ENCODE measurements at regions not wholly inside any gene's neighbourhood (a gene's known extent, or its start where the extent isn't known, plus 50 kb on each side); places are given as distances from the start of the nearest gene placed in this dataset.

DNA sequence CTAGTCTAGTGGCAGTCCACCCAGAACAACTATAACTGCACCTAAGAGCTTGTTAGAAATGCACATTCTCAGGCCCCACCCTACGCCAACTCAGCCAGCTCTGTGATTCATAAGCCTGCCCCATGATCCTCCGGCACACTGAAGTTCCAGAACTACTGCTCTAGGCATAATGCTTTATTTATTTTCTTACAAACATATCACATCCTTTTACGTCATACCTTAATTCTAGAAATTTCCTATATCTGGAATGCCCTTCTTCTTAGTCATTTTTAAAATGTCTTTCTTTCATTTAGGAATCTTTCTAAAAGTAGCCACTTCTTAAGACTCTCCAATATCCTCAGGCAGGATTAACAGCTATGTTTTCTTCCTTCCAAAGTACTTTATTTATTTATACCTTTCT, 480.1 kb downstream of the INHBA start:
- TF ChIP-seq, protein P1, sequence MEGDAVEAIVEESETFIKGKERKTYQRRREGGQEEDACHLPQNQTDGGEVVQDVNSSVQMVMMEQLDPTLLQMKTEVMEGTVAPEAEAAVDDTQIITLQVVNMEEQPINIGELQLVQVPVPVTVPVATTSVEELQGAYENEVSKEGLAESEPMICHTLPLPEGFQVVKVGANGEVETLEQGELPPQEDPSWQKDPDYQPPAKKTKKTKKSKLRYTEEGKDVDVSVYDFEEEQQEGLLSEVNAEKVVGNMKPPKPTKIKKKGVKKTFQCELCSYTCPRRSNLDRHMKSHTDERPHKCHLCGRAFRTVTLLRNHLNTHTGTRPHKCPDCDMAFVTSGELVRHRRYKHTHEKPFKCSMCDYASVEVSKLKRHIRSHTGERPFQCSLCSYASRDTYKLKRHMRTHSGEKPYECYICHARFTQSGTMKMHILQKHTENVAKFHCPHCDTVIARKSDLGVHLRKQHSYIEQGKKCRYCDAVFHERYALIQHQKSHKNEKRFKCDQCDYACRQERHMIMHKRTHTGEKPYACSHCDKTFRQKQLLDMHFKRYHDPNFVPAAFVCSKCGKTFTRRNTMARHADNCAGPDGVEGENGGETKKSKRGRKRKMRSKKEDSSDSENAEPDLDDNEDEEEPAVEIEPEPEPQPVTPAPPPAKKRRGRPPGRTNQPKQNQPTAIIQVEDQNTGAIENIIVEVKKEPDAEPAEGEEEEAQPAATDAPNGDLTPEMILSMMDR (IDR thresholded peaks at IDR 0.05) = no peak
- no peak for TF ChIP-seq EP300 (IDR thresholded peaks at IDR 0.05)
- no peak for TF ChIP-seq POLR2A (IDR thresholded peaks at IDR 0.05)
